Panc1 (cell line): ENCODE measurements at regions not wholly inside any gene's neighbourhood (a gene's known extent, or its start where the extent isn't known, plus 50 kb on each side); places are given as distances from the start of the nearest gene placed in this dataset.

Experiments
- POLR2AphosphoS5 ChIP-seq: IDR thresholded peaks from 2 replicates; pipeline ENCODE4 v1.6.1; 2012; ENCODE audit warnings: mild to moderate bottlenecking, low read depth, low read length, moderate library complexity
- TCF7L2 ChIP-seq: IDR thresholded peaks from 2 replicates; pipeline ENCODE4 v1.6.1; 2011; ENCODE audit warnings: mild to moderate bottlenecking, low read depth, low read length, inconsistent platforms
- TF ChIP-seq, protein P1 (sequence below): fragments of 450-650 bp; IDR thresholded peaks from 2 replicates; pipeline ENCODE4 v1.5.1; 2017; ENCODE audit warnings: mild to moderate bottlenecking
- TF ChIP-seq, protein P2 (sequence below), 2 experiments: IDR thresholded peaks; 2 replicates each; pipeline ENCODE4 v1.6.1; 2011 to 2012; ENCODE audit warnings: low read depth in 2 of 2, control low read depth in 1 of 2, low read length in 1 of 2, mild to moderate bottlenecking in 1 of 2, moderate library complexity in 1 of 2; ENCODE audit not compliant: insufficient read depth in 1 of 2

DNA sequence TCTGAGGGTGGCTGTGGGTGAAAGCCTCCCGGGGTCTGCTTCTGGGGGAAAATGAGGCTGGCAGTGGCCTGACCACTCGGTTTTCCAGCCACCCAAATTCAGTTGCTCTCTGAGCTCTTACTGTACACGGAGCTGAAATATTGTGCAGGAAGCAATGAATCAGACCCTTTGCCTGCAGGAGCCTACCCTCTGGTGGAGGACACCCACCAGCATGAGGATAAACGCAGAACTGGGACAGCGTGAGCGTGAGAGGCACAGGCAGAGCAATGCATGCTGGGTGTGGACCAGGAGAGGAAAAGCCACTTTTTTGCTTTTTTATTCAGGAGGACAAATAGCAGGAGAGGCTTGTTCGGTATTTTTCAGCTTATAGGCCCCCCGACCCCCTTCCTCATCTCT is 298.0 kb downstream of the QKI start:
- TF ChIP-seq, protein P1, sequence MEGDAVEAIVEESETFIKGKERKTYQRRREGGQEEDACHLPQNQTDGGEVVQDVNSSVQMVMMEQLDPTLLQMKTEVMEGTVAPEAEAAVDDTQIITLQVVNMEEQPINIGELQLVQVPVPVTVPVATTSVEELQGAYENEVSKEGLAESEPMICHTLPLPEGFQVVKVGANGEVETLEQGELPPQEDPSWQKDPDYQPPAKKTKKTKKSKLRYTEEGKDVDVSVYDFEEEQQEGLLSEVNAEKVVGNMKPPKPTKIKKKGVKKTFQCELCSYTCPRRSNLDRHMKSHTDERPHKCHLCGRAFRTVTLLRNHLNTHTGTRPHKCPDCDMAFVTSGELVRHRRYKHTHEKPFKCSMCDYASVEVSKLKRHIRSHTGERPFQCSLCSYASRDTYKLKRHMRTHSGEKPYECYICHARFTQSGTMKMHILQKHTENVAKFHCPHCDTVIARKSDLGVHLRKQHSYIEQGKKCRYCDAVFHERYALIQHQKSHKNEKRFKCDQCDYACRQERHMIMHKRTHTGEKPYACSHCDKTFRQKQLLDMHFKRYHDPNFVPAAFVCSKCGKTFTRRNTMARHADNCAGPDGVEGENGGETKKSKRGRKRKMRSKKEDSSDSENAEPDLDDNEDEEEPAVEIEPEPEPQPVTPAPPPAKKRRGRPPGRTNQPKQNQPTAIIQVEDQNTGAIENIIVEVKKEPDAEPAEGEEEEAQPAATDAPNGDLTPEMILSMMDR: no peak
- TF ChIP-seq, protein P2, sequence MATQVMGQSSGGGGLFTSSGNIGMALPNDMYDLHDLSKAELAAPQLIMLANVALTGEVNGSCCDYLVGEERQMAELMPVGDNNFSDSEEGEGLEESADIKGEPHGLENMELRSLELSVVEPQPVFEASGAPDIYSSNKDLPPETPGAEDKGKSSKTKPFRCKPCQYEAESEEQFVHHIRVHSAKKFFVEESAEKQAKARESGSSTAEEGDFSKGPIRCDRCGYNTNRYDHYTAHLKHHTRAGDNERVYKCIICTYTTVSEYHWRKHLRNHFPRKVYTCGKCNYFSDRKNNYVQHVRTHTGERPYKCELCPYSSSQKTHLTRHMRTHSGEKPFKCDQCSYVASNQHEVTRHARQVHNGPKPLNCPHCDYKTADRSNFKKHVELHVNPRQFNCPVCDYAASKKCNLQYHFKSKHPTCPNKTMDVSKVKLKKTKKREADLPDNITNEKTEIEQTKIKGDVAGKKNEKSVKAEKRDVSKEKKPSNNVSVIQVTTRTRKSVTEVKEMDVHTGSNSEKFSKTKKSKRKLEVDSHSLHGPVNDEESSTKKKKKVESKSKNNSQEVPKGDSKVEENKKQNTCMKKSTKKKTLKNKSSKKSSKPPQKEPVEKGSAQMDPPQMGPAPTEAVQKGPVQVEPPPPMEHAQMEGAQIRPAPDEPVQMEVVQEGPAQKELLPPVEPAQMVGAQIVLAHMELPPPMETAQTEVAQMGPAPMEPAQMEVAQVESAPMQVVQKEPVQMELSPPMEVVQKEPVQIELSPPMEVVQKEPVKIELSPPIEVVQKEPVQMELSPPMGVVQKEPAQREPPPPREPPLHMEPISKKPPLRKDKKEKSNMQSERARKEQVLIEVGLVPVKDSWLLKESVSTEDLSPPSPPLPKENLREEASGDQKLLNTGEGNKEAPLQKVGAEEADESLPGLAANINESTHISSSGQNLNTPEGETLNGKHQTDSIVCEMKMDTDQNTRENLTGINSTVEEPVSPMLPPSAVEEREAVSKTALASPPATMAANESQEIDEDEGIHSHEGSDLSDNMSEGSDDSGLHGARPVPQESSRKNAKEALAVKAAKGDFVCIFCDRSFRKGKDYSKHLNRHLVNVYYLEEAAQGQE (IDR thresholded peaks at IDR 0.05; ENCODE audit: insufficient read depth in 1 of 2, low read depth in 2 of 2, low read length in 1 of 2): no peak
- no peak for TF ChIP-seq TCF7L2
- no peak for TF ChIP-seq POLR2AphosphoS5
